ENCODE measurements at regions not wholly inside any gene's neighbourhood (a gene's known extent, or its start where the extent isn't known, plus 50 kb on each side); places are given as distances from the start of the nearest gene placed in this dataset.

GRCh38 chr18:56545464-56545863 is 92.9 kb downstream of the TXNL1 start:
- DNase-seq (ENCODE audit: low read depth), result no peak
- in situ Hi-C loops (cut with HindIII; ENCODE audit: low pct_unique_long_range_greater_than_20kb, low sequenced_read_pairs), result no loop called here

GRCh38 chr18:56542476-56542875 is 95.9 kb downstream of the TXNL1 start:
- no peak for DNase-seq (ENCODE audit: low read depth)
- in situ Hi-C loops (cut with HindIII; ENCODE audit: low pct_unique_long_range_greater_than_20kb, low sequenced_read_pairs), result no loop called here

GRCh38 chr18:56541793-56542192 is 96.6 kb downstream of the TXNL1 start:
- DNase-seq (ENCODE audit: low read depth), result no peak
- in situ Hi-C loops (cut with HindIII; ENCODE audit: low pct_unique_long_range_greater_than_20kb, low sequenced_read_pairs), result no loop called here

GRCh38 chr18:56541340-56541739 is 97.1 kb downstream of the TXNL1 start:
- in situ Hi-C loops (cut with HindIII; ENCODE audit: low pct_unique_long_range_greater_than_20kb, low sequenced_read_pairs), result no loop called here
- DNase-seq (ENCODE audit: low read depth), result no peak

- DNase-seq (ENCODE audit: low read depth), result no peak
- in situ Hi-C loops (cut with HindIII; ENCODE audit: low pct_unique_long_range_greater_than_20kb, low sequenced_read_pairs), result no loop called here
These were observed 99.6 kb downstream of the TXNL1 start for GRCh38 chr18:56538746-56539145.

- in situ Hi-C loops (cut with HindIII; ENCODE audit: low pct_unique_long_range_greater_than_20kb, low sequenced_read_pairs), result no loop called here
- no peak for DNase-seq (ENCODE audit: low read depth)
These were observed 106.1 kb downstream of the TXNL1 start for GRCh38 chr18:56532176-56532840.

- in situ Hi-C loops (cut with HindIII; ENCODE audit: low pct_unique_long_range_greater_than_20kb, low sequenced_read_pairs), result no loop called here
- DNase-seq (ENCODE audit: low read depth), result no peak
These were observed 115.6 kb downstream of the TXNL1 start for GRCh38 chr18:56522816-56523215.

GRCh38 chr18:56521263-56521662 is 117.1 kb downstream of the TXNL1 start:
- in situ Hi-C loops (cut with HindIII; ENCODE audit: low pct_unique_long_range_greater_than_20kb, low sequenced_read_pairs), result no loop called here

GRCh38 chr18:56517761-56518160 is 120.6 kb downstream of the TXNL1 start:
- in situ Hi-C loops (cut with HindIII; ENCODE audit: low pct_unique_long_range_greater_than_20kb, low sequenced_read_pairs), result no loop called here
- no peak for DNase-seq (ENCODE audit: low read depth)

More at GRCh38 chr18:56521263-56521662, 117.1 kb downstream of the TXNL1 start:
- DNase-seq (ENCODE audit: low read depth), result no peak

GRCh38 chr18:56517196-56517595 is 121.2 kb downstream of the TXNL1 start:
- in situ Hi-C loops (cut with HindIII; ENCODE audit: low pct_unique_long_range_greater_than_20kb, low sequenced_read_pairs), result no loop called here
- DNase-seq (ENCODE audit: low read depth), result no peak

- in situ Hi-C loops (cut with HindIII; ENCODE audit: low pct_unique_long_range_greater_than_20kb, low sequenced_read_pairs), result no loop called here
- DNase-seq (ENCODE audit: low read depth), result no peak
These were observed 121.6 kb downstream of the TXNL1 start for GRCh38 chr18:56516789-56517188.

- in situ Hi-C loops (cut with HindIII; ENCODE audit: low pct_unique_long_range_greater_than_20kb, low sequenced_read_pairs), result no loop called here
- no peak for DNase-seq (ENCODE audit: low read depth)
These were observed 122.9 kb downstream of the TXNL1 start for GRCh38 chr18:56515522-56515921.

- in situ Hi-C loops (cut with HindIII; ENCODE audit: low pct_unique_long_range_greater_than_20kb, low sequenced_read_pairs), result no loop called here
These were observed 126.4 kb downstream of the TXNL1 start for GRCh38 chr18:56511996-56512395.

GRCh38 chr18:56510108-56510507 is 128.3 kb downstream of the TXNL1 start:
- in situ Hi-C loops (cut with HindIII; ENCODE audit: low pct_unique_long_range_greater_than_20kb, low sequenced_read_pairs), result no loop called here
- DNase-seq (ENCODE audit: low read depth), result no peak

More at GRCh38 chr18:56511996-56512395, 126.4 kb downstream of the TXNL1 start:
- no peak for DNase-seq (ENCODE audit: low read depth)

- in situ Hi-C loops (cut with HindIII; ENCODE audit: low pct_unique_long_range_greater_than_20kb, low sequenced_read_pairs), result no loop called here
- no peak for DNase-seq (ENCODE audit: low read depth)
These were observed 128.7 kb downstream of the TXNL1 start for GRCh38 chr18:56509656-56510055.

GRCh38 chr18:56508370-56509036 is 129.9 kb downstream of the TXNL1 start:
- in situ Hi-C loops (cut with HindIII; ENCODE audit: low pct_unique_long_range_greater_than_20kb, low sequenced_read_pairs), result no loop called here
- no peak for DNase-seq (ENCODE audit: low read depth)

GRCh38 chr18:56505971-56506370 is 132.4 kb downstream of the TXNL1 start:
- DNase-seq (ENCODE audit: low read depth), result no peak
- in situ Hi-C loops (cut with HindIII; ENCODE audit: low pct_unique_long_range_greater_than_20kb, low sequenced_read_pairs), result no loop called here

- in situ Hi-C loops (cut with HindIII; ENCODE audit: low pct_unique_long_range_greater_than_20kb, low sequenced_read_pairs), result no loop called here
These were observed 133.1 kb downstream of the TXNL1 start for GRCh38 chr18:56505293-56505692.

GRCh38 chr18:56501896-56502295 is 136.5 kb downstream of the TXNL1 start:
- in situ Hi-C loops (cut with HindIII; ENCODE audit: low pct_unique_long_range_greater_than_20kb, low sequenced_read_pairs), result no loop called here

More at GRCh38 chr18:56505293-56505692, 133.1 kb downstream of the TXNL1 start:
- DNase-seq (ENCODE audit: low read depth), result no peak

GRCh38 chr18:56495884-56496283 is 142.5 kb downstream of the TXNL1 start:
- DNase-seq (ENCODE audit: low read depth), result no peak
- in situ Hi-C loops (cut with HindIII; ENCODE audit: low pct_unique_long_range_greater_than_20kb, low sequenced_read_pairs), result no loop called here

More at GRCh38 chr18:56501896-56502295, 136.5 kb downstream of the TXNL1 start:
- no peak for DNase-seq (ENCODE audit: low read depth)
